ENCODE measurements at regions not wholly inside any gene's neighbourhood (a gene's known extent, or its start where the extent isn't known, plus 50 kb on each side); places are given as distances from the start of the nearest gene placed in this dataset.
"Not testable (repeated sequence)": the region's sequence is repeated elsewhere in the genome, so short reads cannot be mapped to it uniquely, and the experiment has no call there.

DNA sequence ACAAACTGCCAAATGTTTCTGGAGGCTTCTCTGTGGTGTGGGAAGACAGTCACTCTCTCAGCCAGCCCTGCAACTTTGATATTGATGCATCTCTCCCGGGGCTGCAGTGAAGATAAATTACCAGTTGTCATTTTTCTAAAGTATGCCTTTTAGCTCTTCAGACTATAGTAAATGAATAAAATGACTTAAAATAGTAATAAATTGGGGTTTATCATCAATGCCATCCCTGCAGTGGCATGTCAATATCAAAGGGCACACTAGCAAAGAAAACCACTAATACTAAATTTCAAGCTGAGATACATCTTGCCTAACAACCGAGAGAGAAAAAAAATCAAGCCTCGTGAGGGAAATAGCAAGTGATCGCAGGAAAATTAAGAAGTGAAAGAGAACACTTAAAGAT is 749.5 kb upstream of the SLC39A10 start:
- DNase-seq: no peak

- no peak for DNase-seq
Observed at GRCh38 chr2:194896871-194897270, 760.2 kb upstream of the SLC39A10 start.

DNA sequence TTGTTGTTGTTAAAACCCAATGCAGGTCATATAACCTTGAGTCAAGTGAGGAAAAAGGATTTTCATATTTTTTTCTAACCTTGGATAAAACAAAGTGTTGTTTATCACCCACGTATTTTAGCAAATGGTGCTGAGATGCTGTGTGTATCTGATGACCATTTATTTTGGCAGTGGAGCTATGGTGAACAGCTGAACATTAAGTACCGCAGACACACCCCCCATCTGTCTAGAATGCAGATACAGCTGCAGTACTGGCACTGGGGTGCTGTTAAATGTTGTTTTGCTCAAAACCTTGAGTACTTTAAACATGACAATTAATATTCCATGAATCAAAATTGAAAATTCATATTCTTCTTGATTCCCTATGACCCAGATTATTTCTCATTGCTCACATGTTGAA is 773.3 kb upstream of the SLC39A10 start:
- DNase-seq: no peak

GRCh38 chr2:194870974-194871535 is 786.0 kb upstream of the SLC39A10 start:
- no peak for DNase-seq

DNA sequence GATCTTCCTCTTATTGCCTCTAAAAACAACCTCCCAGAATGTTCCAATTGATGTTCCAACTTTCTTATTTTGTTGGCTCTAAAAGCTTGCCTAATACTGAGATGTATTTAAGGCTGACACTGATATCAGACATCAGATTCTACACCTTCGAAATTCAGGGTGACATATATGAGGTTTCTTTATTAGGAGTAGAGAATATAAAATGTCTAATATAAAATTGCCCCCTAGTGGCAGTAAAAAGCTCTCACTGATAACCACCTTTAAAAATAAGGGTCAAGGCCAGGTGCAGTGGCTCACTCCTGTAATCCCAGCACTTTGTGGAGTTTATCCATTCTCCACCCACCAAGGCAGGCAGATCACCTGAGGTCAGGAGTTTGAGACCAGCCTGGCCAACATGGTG is 789.7 kb upstream of the SLC39A10 start:
- DNase-seq: no peak

DNA sequence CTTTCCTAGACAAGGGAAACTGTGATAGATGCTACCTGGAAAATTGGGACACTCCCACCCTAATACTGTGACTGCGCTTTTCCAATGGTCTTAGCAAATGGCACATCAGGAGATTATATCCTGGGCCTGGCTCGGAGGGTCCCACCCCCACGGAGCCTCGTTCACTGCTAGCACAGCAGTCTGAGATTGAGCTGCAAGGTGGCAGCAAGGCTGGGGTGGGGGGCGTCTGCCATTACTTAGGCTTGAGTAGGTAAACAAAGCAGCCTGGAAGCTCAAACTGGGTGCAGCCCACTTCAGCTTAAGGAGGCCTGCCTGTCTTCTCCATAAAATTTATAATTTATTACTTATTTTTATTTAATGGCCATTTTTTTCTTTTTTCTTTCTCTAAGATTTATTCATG is 802.1 kb upstream of the SLC39A10 start:
- DNase-seq: no peak

DNA sequence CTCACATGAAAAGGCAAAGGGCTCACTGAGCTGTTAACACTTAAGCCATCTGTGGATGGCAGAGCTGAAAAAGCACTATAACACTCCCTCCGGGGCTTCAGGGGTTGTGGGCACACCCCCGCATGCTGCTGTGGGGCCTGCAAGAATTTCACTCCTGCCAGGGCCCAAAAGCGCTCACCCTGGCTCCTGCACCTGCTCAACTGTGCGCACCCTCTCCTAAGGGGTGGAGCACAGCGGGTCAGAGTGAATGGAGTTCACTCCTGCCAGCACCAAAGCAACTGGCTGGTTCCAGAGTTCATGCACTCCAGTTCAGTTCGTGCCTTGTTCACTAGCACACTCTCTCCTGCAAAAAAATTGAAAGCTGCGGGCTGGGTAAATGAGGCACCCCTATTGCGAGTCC is 814.2 kb upstream of the SLC39A10 start:
- no peak for DNase-seq

DNA sequence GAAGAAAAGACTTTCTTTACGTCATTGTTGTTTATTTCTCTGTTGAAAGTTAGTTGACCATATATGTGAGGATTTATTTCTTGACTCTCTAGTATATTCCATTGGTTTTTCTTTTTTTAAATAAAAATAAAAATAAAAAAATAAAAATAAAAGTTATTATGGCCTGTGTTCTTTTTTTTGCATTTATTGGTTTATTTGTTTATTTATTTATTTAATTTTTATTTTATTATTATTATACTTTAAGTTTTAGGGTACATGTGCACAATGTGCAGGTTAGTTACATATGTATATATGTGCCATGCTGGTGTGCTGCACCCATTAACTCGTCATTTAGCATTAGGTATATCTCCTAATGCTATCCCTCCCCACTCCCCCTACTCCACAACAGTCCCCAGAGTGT is 822.7 kb upstream of the SLC39A10 start:
- not testable (repeated sequence) for DNase-seq

GRCh38 chr2:194826241-194826640 is 830.8 kb upstream of the SLC39A10 start:
- no peak for DNase-seq

- no peak for DNase-seq
Observed at GRCh38 chr2:194824450-194824849, 832.6 kb upstream of the SLC39A10 start.

DNA sequence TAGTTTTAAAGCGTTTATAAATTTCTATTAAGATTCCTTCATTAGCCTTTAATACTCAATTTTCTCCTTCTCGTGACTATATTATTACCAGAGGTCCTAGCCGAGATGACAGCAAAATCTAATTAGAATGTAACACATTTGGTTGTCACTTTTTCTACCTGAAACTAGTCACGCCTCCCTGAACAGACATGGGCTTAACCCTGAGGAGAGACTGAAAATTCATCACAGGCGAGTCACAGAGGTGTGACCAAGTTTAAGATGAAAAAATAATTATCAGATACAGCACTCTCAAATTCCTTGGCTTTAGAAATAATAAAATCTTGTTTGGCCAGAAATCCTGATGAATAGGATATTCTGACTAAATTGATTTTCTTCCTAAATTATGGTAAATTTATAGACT is 834.4 kb upstream of the SLC39A10 start:
- no peak for DNase-seq

DNA sequence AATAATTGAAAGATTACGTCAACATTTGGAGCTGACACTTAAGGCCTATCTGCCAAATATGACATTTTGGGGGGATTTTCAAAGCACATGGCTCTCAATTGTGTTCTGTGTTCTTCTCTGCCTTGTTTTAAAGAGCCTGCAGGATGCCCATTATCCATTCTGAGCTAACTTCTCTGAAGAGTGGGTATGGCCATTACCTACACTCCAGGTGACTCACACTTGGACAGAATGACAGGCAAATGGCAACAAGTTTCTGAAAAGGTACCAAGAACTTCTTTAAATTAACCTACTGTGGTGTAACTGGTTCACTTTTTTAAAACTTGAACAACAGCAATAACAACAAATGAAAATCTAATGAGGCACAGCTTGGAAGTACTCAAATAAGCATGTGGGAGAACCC is 834.9 kb upstream of the SLC39A10 start:
- no peak for DNase-seq

GRCh38 chr2:194819367-194819766 is 837.7 kb upstream of the SLC39A10 start:
- peak in 1 of 2 donors; percentile 4 for DNase-seq

DNA sequence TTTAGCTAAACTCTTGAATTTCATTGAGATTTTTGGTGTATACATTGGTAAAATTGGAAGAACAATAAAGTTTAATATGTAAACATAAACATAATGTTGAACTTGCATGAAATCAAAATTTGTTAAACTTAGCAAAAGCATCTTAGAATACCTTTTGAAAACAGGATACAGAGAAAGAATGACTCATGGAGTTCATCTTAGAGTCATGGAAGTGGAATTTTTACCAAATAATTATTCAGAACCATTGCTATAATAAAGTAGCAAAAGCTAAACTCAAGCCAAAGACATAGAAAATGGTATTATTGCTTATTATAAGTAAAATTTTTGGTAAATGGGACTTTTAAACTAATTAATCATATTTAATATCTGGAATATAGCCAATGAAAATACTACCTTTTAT is 841.6 kb upstream of the SLC39A10 start:
- DNase-seq: no peak

- DNase-seq: no peak
Observed at GRCh38 chr2:194802589-194802988, 854.4 kb upstream of the SLC39A10 start.

DNA sequence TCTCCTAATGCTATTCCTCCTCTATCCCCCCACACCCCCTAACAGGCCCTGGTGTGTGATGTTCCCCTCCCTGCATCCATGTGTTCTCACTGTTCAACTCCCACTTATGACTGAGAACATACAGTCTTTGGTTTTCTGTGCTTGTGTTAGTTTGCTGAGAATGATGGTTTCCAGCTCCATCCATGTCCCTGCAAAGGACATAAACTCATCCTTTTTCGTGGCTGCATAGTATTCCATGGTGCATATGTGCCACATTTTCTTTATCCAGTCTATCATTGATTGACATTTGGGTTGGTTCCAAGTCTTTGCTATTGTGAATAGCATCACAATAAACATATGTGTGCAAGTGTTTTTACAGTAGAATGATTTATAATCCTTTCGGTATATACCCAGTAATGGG is 870.0 kb upstream of the SLC39A10 start:
- not testable (repeated sequence) for DNase-seq

DNA sequence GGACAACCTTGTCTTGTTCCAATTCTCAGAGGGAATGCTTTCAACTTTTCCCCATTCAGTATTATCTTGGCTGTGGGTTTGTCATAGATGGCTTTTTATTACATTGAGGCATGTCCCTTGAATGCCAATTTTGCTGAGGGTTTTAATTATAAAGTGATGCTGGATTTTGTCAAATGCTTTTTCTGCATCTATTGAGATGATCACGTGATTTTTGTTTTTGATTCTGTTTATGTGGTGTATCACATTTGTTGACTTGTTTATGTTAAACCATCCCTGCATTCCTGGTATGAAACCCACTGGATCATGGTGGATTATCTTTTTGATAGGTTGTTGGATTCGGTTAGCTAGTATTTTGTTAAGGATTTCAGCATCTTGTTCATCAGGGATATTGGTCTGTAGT is 885.6 kb upstream of the SLC39A10 start:
- not testable (repeated sequence) for DNase-seq

GRCh38 chr2:194769030-194769429 is 888.0 kb upstream of the SLC39A10 start:
- DNase-seq: no peak

GRCh38 chr2:194765723-194766122 is 891.3 kb upstream of the SLC39A10 start:
- DNase-seq: no peak

DNA sequence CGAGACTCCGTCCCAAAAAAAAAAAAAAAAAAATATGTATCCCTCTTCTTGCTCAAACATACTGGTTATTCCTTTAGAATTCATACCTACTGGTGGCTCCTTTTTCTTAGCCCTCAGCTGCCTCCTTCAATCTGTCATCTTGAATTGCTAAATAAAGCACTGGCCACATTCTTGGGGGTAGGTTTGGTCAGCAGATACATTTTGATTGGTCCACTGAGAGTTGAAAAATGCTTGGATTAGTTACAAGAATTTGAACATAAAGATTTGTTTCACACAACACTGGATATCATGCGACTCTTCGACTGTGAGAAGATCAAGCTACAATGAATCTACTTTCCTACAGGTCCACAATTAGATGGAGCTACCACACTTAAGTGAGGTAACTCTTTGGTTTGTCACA is 906.1 kb upstream of the SLC39A10 start:
- no peak for DNase-seq

- DNase-seq: no peak
Observed at GRCh38 chr2:194745557-194746146, 911.4 kb upstream of the SLC39A10 start.

- DNase-seq: no peak
Observed at GRCh38 chr2:194742706-194743105, 914.3 kb upstream of the SLC39A10 start.

DNA sequence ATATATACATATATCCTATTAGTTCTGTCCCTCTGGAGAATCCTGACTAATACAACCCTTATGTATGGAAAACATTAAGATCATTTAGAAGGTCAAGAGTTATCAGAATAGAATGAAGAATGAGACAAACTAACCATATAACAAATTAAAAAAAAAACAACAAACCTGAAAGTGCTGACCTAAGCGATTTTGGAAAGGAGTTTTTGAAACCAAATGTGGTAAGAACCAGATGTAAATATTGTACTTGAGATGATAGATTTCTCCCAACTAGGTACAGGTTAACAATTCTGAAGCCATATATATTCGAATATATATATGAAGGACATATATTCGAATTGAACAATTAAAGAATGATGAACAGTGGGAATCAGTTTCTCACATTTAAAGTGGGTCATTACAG is 917.8 kb upstream of the SLC39A10 start:
- DNase-seq: no peak

DNA sequence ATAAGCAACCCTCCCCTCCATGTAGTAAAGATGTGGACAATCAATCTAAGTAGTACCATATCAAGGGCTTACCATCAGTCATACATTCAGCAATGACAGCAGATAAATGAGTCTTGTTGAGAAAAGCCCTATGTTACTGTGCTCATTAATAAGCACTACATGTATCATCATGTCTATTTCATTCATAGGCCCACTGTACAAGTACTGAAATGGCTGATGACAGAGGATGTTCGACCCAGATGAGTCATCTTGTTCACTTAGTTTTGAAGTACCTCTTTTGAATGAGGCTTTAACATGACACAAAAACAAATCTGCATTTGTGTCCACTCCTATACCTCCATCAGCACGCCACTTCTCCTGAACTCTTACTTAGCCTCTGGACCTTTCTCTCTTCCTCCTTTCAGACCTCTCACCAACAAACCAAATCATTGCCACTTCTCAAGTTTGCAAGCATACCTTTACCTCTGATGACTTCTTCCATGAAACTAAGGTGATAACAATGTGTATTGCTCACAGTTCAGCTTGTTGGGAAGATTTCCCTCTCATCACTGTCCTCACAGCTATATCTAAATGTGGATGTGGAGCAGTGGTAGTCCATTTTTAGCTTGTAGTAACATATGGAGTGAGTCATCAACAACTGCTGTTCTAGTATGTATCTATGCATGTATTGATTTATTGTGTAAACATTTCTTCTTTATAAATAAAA is 921.0 kb upstream of the SLC39A10 start:
- no peak for DNase-seq

DNA sequence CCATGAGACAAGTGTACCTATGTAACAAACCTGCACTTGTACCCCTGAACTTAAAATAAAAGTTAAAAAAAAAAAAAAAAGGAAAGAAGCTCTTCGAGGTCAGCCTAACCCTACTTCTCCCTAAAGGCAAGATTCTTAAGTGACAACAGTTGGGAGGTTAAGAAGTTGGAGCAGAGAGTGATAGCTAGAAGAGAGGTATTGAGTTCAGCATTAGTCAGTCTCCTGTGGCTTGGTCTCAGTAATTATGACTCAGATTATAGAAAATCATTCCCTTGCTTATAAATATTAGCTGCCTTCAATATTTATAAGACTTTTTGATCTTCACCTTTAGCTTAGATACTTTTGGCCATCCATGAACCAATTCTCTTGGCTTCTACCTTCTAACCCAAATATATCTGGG is 926.8 kb upstream of the SLC39A10 start:
- DNase-seq: no peak
